PFSK-1 (cell line): ENCODE measurements at regions not wholly inside any gene's neighbourhood (a gene's known extent, or its start where the extent isn't known, plus 50 kb on each side); places are given as distances from the start of the nearest gene placed in this dataset.

Experiments used
- FOXP2 ChIP-seq: optimal IDR thresholded peaks from 2 replicates; pipeline ENCODE3; 2011; ENCODE audit warnings: borderline replicate concordance, control low read depth, inconsistent platforms; ENCODE audit not compliant: insufficient read depth; ENCODE audit errors: extremely low read length, extremely low read depth
- POLR2AphosphoS5 ChIP-seq: IDR thresholded peaks from 2 replicates; pipeline ENCODE4 v1.6.1; 2012; ENCODE audit warnings: low read depth, mild to moderate bottlenecking, control low read depth, low read length, moderate library complexity
- REST ChIP-seq, 2 experiments: IDR thresholded peaks; 2 replicates each; pipeline versions ENCODE4 v1.6.1 to v1.8.0; 2011 to 2012; ENCODE audit warnings: low read depth in 2 of 2, low read length in 2 of 2, control low read depth in 1 of 2, inconsistent platforms in 1 of 2, mild to moderate bottlenecking in 1 of 2, moderate library complexity in 1 of 2; ENCODE audit not compliant: insufficient read depth in 1 of 2
- SIN3A ChIP-seq: IDR thresholded peaks from 2 replicates; pipeline ENCODE4 v1.6.1; 2012; ENCODE audit warnings: mild to moderate bottlenecking, low read length, moderate library complexity, borderline replicate concordance; ENCODE audit not compliant: insufficient read depth
- TAF1 ChIP-seq: IDR thresholded peaks from 2 replicates; pipeline ENCODE4 v1.6.1; 2012; ENCODE audit warnings: low read length, control low read depth, borderline replicate concordance; ENCODE audit not compliant: insufficient read depth

- TF ChIP-seq REST (IDR thresholded peaks at IDR 0.05; ENCODE audit: insufficient read depth in 1 of 2, low read depth in 2 of 2, low read length in 2 of 2) = no peak
- TF ChIP-seq SIN3A = no peak
- no peak for TF ChIP-seq TAF1
- no peak for TF ChIP-seq POLR2AphosphoS5
- no peak for TF ChIP-seq FOXP2
Measured at GRCh38 chr3:168865022-168865551, 769.4 kb upstream of the GOLIM4 start.

GRCh38 chr3:168864107-168865021 is 768.6 kb upstream of the GOLIM4 start:
- TF ChIP-seq POLR2AphosphoS5 (no peak), SIN3A (no peak), TAF1 (no peak), REST (IDR thresholded peaks at IDR 0.05; ENCODE audit: insufficient read depth in 1 of 2, low read depth in 2 of 2, low read length in 2 of 2) (no peak), FOXP2 (no peak)

GRCh38 chr3:168863561-168863960 is 767.8 kb upstream of the GOLIM4 start:
- TF ChIP-seq SIN3A (no peak), POLR2AphosphoS5 (no peak), REST (IDR thresholded peaks at IDR 0.05; ENCODE audit: insufficient read depth in 1 of 2, low read depth in 2 of 2, low read length in 2 of 2) (no peak), TAF1 (no peak), FOXP2 (no peak)

GRCh38 chr3:168862466-168862865 is 766.7 kb upstream of the GOLIM4 start:
- TF ChIP-seq TAF1 (no peak), FOXP2 (no peak), POLR2AphosphoS5 (no peak), REST (IDR thresholded peaks at IDR 0.05; ENCODE audit: insufficient read depth in 1 of 2, low read depth in 2 of 2, low read length in 2 of 2) (no peak), SIN3A (no peak)
